HT-29 (cell line): ENCODE measurements at regions not wholly inside any gene's neighbourhood (a gene's known extent, or its start where the extent isn't known, plus 50 kb on each side); places are given as distances from the start of the nearest gene placed in this dataset.
"Not testable (repeated sequence)": the region's sequence is repeated elsewhere in the genome, so short reads cannot be mapped to it uniquely, and the experiment has no call there.

ENCODE experiments used
- DNase-seq: peaks from one replicate; pipeline ENCODE4 v3.0.0-alpha.2; 2015; ENCODE audit warnings: low spot score

DNA sequence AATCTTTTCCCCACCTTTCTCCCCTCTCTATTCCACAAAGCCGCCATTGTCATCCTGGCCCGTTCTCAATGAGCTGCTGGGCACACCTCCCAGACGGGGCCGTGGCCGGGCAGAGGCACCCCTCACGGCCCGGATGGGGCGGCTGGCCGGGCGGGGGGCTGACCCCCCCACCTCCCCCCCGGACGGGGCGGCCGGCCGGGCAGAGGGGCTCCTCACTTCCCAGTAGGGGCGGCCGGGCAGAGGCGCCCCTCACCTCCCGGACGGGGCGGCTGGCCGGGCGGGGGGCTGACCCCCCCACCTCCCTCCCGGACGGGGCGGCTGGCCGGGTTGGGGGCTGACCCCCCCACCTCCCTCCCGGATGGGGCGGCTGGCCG is 85.6 kb downstream of the OR2B2 start:
- DNase-seq = not testable (repeated sequence)

GRCh38 chr6:27825848-27826611 is 86.2 kb downstream of the OR2B2 start:
- DNase-seq = not testable (repeated sequence)

- peak; percentile 63 for DNase-seq
Observed at GRCh38 chr6:27825025-27825793, 87.0 kb downstream of the OR2B2 start.

GRCh38 chr6:27824211-27825024 is 87.8 kb downstream of the OR2B2 start:
- DNase-seq = peak; percentile 56

GRCh38 chr6:27823714-27824210 is 88.4 kb downstream of the OR2B2 start:
- DNase-seq = peak; percentile 60

- no peak for DNase-seq
Observed at GRCh38 chr6:27816906-27817305, 95.3 kb downstream of the OR2B2 start.

GRCh38 chr6:27814665-27815424 is 97.4 kb downstream of the OR2B2 start:
- peak; percentile 95 for DNase-seq

- not testable (repeated sequence) for DNase-seq
Observed at GRCh38 chr6:27814415-27814664, 97.9 kb downstream of the OR2B2 start.

DNA sequence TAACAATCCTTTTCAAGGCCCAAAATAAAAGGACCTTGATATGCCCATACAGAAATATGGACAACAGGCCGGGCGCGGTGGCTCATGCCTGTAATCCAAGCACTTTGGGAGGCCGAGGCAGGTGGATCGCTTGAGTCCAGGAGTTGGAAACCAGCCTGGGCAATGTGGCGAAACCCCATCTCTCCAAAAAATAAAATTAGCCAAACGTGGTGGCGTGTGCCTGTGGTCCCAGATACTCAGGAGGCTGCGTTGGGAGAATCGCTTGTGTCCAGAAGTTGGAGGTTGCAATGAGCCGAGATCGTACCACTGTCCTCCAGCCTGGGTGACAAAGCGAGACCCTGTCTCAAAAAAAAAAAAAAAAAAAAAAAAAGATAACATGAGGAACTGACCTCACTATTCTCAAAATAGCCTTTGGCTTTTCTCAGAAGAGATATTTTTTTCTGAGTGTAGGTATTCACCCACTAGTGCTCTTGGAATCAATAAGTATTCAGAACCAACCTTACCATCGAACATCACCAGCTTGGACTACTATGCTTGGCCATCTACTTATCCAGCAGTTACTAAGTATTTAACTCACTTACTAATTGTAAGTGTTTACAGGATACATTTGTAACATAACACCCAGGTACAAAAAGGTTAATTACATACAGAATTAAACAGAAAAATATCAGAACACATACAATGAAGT is 99.2 kb downstream of the OR2B2 start:
- peak; percentile 43 for DNase-seq

GRCh38 chr6:27812078-27812804 is 100.0 kb downstream of the OR2B2 start:
- DNase-seq = peak; percentile 62

GRCh38 chr6:27811451-27811772 is 100.8 kb downstream of the OR2B2 start:
- DNase-seq = no peak

- DNase-seq = peak; percentile 65
Observed at GRCh38 chr6:27810768-27811450, 101.3 kb downstream of the OR2B2 start.

GRCh38 chr6:27809939-27810767 is 102.0 kb downstream of the OR2B2 start:
- DNase-seq = peak; percentile 94

DNA sequence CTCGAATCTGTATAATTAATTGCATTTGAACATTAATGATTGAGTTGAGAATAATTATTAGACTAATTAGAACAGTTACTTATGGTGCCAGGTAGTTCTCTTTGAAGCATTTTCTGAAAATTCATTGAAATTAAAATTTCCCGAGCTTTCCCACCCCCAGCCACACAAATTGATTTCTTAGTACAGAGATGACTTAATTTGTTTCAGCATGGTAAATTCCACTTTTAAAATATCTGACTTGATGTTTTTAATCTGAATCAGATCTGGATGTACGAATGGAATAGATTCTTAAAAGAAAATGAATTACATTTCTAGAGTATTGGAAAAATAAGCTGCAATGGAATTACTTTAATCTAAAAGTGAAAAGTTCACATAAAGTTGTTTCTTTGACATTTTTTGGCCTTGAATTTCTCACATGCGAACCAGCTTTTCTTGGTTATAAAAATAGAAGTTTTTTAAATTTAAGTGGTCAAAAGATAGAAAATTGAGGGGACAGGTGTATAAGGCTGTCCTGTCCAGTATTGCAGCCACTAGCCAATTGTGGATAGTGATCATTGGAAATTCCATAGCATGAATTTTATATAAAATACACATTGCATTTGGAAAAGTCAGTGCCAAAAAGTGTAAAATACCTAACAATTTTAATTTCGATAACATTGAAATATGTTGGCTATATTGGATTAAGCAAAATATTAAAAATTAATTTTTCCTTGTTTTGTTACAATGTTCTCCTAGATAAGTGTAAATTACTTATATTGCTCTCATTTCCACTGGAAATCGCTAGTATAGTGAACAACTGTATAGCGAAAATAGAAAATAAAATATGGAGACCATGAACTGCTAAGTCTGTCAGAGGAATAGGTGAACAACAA is 102.9 kb downstream of the OR2B2 start:
- peak; percentile 61 for DNase-seq

DNA sequence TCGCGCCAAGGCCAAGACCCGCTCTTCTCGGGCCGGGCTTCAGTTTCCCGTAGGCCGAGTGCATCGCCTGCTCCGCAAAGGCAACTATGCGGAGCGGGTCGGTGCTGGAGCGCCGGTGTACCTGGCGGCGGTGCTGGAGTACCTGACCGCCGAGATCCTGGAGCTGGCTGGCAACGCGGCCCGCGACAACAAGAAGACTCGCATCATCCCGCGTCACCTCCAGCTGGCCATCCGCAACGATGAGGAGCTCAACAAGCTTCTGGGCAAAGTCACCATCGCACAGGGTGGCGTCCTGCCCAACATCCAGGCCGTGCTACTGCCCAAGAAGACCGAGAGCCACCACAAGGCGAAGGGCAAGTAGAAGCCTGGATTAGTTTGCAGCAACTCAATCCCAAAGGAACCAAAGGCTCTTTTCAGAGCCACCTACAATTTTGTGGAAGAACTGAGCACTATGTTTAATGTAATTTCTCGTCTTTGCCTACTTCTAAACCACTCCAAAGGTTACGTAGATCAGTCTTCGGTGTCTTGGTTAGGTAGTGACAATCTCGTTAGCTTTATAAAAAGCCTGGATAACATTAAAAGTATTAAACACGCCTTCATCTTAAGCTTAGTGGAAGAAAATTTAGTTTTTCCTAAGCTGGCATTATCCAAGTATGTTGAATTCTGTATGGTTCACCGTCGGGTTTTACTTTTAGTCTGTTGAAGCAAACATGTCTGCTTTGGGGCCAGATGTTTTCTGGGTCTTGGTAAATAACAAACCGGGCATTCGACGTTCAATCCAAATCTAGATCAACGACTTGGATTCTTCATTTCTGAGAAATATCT is 103.7 kb downstream of the OR2B2 start:
- peak; percentile 73 for DNase-seq

- DNase-seq = peak; percentile 94
Observed at GRCh38 chr6:27807441-27808241, 104.6 kb downstream of the OR2B2 start.
